ENCODE measurements at regions not wholly inside any gene's neighbourhood (a gene's known extent, or its start where the extent isn't known, plus 50 kb on each side); places are given as distances from the start of the nearest gene placed in this dataset.

GRCh38 chr10:129343141-129343540, 123.9 kb upstream of the MGMT start:
- TF ChIP-seq POLR2AphosphoS5 (IDR thresholded peaks at IDR 0.05; ENCODE audit: low read depth, low read length) (no peak), SIN3A (IDR thresholded peaks at IDR 0.05; ENCODE audit: borderline replicate concordance, insufficient read depth, low read length) (no peak), TAF1 (IDR thresholded peaks at IDR 0.05; ENCODE audit: borderline replicate concordance, insufficient read depth, low read length) (no peak), REST (IDR thresholded peaks at IDR 0.05; ENCODE audit: insufficient read depth in 1 of 2, low read depth in 2 of 2, low read length in 2 of 2) (no peak), FOXP2 (optimal IDR thresholded peaks at IDR 0.05; ENCODE audit: borderline replicate concordance, extremely low read depth, extremely low read length, insufficient read depth) (no peak)

Measured in PFSK-1 (cell line).